MM.1S (cell line): ENCODE measurements at regions not wholly inside any gene's neighbourhood (a gene's known extent, or its start where the extent isn't known, plus 50 kb on each side); places are given as distances from the start of the nearest gene placed in this dataset.

Experiments used
- DNase-seq: peaks from one replicate; pipeline ENCODE4 v3.0.0-alpha.2; 2015
- H2AFZ ChIP-seq: fragments of 300-600 bp; sonication (generic); 2 replicates; pipeline ENCODE4 v1.6.0; 2016; ENCODE audit warnings: antibody characterized with exemption, low read length
- H3F3A ChIP-seq: fragments of 300-600 bp; sonication (generic); 2 replicates; pipeline ENCODE4 v1.6.1; 2016; ENCODE audit warnings: mild to moderate bottlenecking, antibody characterized with exemption, low read length, moderate library complexity, mixed read lengths; ENCODE audit not compliant: insufficient read depth
- H3K27ac ChIP-seq: fragments of 300-600 bp; sonication (generic); 2 replicates; pipeline ENCODE4 v1.5.1; 2016; ENCODE audit warnings: mild to moderate bottlenecking, low read length
- H3K27me3 ChIP-seq: fragments of 300-600 bp; sonication (generic); replicated peaks from 2 replicates; pipeline ENCODE4 v1.6.0; 2016; ENCODE audit warnings: low read length; ENCODE audit not compliant: insufficient read depth
- H3K36me3 ChIP-seq: fragments of 300-600 bp; sonication (generic); replicated peaks from 2 replicates; pipeline ENCODE4 v1.6.1; 2016; ENCODE audit warnings: mild to moderate bottlenecking, low read length, mixed read lengths; ENCODE audit not compliant: insufficient read depth
- H3K4me1 ChIP-seq: fragments of 300-600 bp; sonication (generic); 2 replicates; pipeline ENCODE4 v1.6.1; 2016; ENCODE audit warnings: low read length, mixed read lengths
- H3K4me2 ChIP-seq: fragments of 300-600 bp; sonication (generic); 2 replicates; pipeline ENCODE4 v1.6.0; 2016; ENCODE audit warnings: low read depth, low read length
- H3K4me3 ChIP-seq: fragments of 300-600 bp; sonication (generic); 2 replicates; pipeline ENCODE4 v1.5.1; 2016; ENCODE audit warnings: low read length, mixed read lengths
- H3K79me2 ChIP-seq: fragments of 300-600 bp; sonication (generic); 2 replicates; pipeline ENCODE4 v1.6.1; 2016; ENCODE audit warnings: mixed run types, low read length, mixed read lengths
- H3K9ac ChIP-seq: fragments of 300-600 bp; sonication (generic); 2 replicates; pipeline ENCODE4 v1.6.1; 2016; ENCODE audit warnings: low read length, mixed read lengths
- H3K9me2 ChIP-seq: fragments of 300-600 bp; sonication (generic); replicated peaks from 2 replicates; pipeline ENCODE4 v1.6.1; 2016; ENCODE audit warnings: mild to moderate bottlenecking, low read length, mixed read lengths; ENCODE audit not compliant: insufficient read depth
- H3K9me3 ChIP-seq: fragments of 300-600 bp; sonication (generic); replicated peaks from 2 replicates; pipeline ENCODE4 v1.6.1; 2016; ENCODE audit warnings: mild to moderate bottlenecking, low read length, mixed read lengths; ENCODE audit not compliant: insufficient read depth
- H4K20me1 ChIP-seq: fragments of 300-600 bp; sonication (generic); 2 replicates; pipeline ENCODE4 v1.6.1; 2016; ENCODE audit warnings: mild to moderate bottlenecking, low read length, moderate library complexity, mixed read lengths; ENCODE audit not compliant: insufficient read depth
- EZH2 ChIP-seq: fragments of 300-600 bp; sonication (generic); optimal IDR thresholded peaks from 2 replicates; pipeline ENCODE3; 2017; ENCODE audit warnings: low read depth, mild to moderate bottlenecking, antibody characterized with exemption, low read length, mixed read lengths
- EZH2phosphoT487 ChIP-seq: fragments of 300-600 bp; sonication (generic); IDR thresholded peaks from 2 replicates; pipeline ENCODE4 v1.6.1; 2018; ENCODE audit warnings: antibody characterized with exemption, low read length
- TF ChIP-seq, protein P1 (sequence below): fragments of 300-600 bp; sonication (generic); IDR thresholded peaks from 2 replicates; pipeline ENCODE4 v1.5.1; 2016; ENCODE audit warnings: antibody characterized with exemption, low read length, mixed read lengths

GRCh38 chr3:31242026-31242960 lies 290.4 kb upstream of the STT3B start:
- Histone ChIP-seq H3K9me3 (no peaks in the 10 kb centered on the region), H3F3A (no peaks in the 10 kb centered on the region), H3K27ac (no peak overlapping the region), H3K4me1 (no peaks in the 10 kb centered on the region), H3K9ac (no peak overlapping the region), H3K79me2 (no peaks in the 10 kb centered on the region), H3K36me3 (no peaks in the 10 kb centered on the region), H3K9me2 (no peaks in the 10 kb centered on the region), H3K4me3 (no peak overlapping the region), H4K20me1 (no peaks in the 10 kb centered on the region), H3K27me3 (no peaks in the 10 kb centered on the region), H2AFZ (no peak overlapping the region), H3K4me2 (no peak overlapping the region)
- no peak for TF ChIP-seq EZH2
- no peak for DNase-seq

DNA sequence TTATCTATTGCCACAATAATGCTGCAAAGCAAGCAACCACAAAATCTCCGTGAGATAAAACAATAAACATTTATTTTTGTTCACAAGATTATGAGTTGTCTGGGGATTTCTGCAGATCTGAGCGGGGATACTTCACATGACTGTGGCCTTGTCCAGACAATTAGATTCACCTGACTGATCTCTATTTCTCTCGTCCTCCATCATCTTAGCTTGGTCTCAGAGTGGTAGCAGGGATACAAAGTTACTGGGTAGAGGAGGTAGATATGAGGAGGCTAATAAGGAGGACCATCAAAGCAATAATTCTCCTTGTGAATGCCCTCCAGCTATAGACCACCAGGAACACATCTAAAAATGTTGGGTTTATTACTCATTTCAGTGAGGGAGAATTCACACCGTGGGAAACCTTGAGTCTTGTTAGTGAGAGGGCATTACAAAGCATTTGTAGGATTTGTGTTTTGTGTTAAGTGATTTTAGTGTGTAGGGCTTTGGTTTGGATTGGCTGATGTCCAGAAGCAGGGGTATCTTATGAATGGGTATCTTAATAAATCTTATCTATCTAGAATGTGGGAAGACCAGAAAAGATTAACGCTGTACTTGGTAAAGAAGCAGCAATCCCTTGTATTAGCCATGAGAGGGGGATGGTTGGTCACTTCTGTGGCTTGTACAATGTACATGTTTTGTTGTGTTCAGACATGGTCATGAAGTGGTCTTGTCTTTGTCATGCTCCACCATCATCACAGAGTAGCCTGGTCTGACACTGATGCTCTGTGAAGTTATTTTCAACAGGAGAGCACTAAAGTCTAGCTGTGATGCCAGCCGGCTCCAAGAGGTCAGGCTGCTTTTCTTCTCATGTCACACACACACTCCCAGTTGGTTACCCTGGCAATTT lies 287.6 kb upstream of the STT3B start:
- Histone ChIP-seq H3K9ac (no peak overlapping the region), H3K27me3 (no peaks in the 10 kb centered on the region), H3K9me3 (no peaks in the 10 kb centered on the region), H3K4me2 (no peak overlapping the region), H3K9me2 (no peaks in the 10 kb centered on the region), H3F3A (no peaks in the 10 kb centered on the region), H2AFZ (no peak overlapping the region), H3K27ac (no peak overlapping the region), H3K79me2 (no peaks in the 10 kb centered on the region), H3K36me3 (no peaks in the 10 kb centered on the region), H4K20me1 (no peaks in the 10 kb centered on the region), H3K4me3 (no peak overlapping the region), H3K4me1 (peaks cover 7% of the 10 kb centered on the region)
- no peak for DNase-seq
- TF ChIP-seq EZH2 (no peak), EZH2phosphoT487 (no peak)
- TF ChIP-seq, protein P1, sequence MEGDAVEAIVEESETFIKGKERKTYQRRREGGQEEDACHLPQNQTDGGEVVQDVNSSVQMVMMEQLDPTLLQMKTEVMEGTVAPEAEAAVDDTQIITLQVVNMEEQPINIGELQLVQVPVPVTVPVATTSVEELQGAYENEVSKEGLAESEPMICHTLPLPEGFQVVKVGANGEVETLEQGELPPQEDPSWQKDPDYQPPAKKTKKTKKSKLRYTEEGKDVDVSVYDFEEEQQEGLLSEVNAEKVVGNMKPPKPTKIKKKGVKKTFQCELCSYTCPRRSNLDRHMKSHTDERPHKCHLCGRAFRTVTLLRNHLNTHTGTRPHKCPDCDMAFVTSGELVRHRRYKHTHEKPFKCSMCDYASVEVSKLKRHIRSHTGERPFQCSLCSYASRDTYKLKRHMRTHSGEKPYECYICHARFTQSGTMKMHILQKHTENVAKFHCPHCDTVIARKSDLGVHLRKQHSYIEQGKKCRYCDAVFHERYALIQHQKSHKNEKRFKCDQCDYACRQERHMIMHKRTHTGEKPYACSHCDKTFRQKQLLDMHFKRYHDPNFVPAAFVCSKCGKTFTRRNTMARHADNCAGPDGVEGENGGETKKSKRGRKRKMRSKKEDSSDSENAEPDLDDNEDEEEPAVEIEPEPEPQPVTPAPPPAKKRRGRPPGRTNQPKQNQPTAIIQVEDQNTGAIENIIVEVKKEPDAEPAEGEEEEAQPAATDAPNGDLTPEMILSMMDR = no peak

DNA sequence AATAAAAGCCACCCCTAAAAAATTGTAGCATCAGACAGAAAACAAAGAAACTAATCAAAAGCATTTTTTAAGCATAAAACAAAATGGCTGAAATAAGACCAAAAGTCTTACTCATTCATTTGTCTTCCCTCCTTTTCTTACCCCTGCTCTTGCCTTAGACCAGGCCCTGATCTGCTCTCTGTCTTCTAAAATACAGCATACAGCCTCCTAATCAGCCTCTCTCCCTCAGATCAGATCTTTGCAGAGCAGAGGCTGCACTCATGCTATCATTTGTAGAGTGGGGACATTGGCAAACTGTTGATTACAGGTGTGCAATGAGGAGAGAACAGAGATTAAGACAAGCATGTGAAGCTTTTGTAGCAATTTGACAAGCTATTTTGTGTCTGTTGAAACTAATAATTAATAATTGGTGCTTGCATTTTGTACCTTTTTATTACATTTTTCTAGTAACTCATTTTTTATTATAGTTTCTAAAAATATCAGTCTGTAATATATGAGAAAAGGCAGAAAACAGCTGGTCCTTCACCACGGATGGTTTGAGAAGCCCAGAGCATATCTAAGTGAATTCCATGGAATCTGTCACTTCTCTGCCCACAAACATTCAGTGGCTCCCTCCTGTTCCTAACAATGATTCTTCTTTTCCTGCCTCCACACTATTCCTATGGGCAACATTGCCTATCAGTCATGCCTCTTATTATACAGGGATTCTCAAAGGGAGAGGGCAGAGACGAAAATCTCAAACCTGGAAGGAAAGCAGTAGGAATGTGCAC lies 286.2 kb upstream of the STT3B start:
- Histone ChIP-seq H2AFZ (no peak overlapping the region), H3K27ac (no peak overlapping the region), H3K27me3 (no peaks in the 10 kb centered on the region), H3F3A (no peaks in the 10 kb centered on the region), H3K79me2 (no peaks in the 10 kb centered on the region), H3K9ac (no peak overlapping the region), H3K36me3 (no peaks in the 10 kb centered on the region), H3K4me2 (no peak overlapping the region), H4K20me1 (no peaks in the 10 kb centered on the region), H3K9me2 (no peaks in the 10 kb centered on the region), H3K4me1 (peaks cover 11% of the 10 kb centered on the region), H3K9me3 (no peaks in the 10 kb centered on the region), H3K4me3 (no peak overlapping the region)
- no peak for DNase-seq
- no peak for TF ChIP-seq EZH2
- TF ChIP-seq, protein P1 = no peak
- no peak for TF ChIP-seq EZH2phosphoT487
